GM10266 (cell line): ENCODE measurements at regions not wholly inside any gene's neighbourhood (a gene's known extent, or its start where the extent isn't known, plus 50 kb on each side); places are given as distances from the start of the nearest gene placed in this dataset.
A peak's percentile ranks its signal among the peaks of the same experiment; 100 is the strongest.

Experiments used
- DNase-seq: peaks from one replicate; pipeline ENCODE4 v3.0.0; 2012; ENCODE audit errors: extremely low spot score
- CTCF ChIP-seq: IDR thresholded peaks from 2 replicates; pipeline ENCODE4 v1.5.1; 2012; ENCODE audit warnings: mild to moderate bottlenecking, low read depth; ENCODE audit not compliant: control insufficient read depth, insufficient read depth; ENCODE audit errors: missing control alignments

DNA sequence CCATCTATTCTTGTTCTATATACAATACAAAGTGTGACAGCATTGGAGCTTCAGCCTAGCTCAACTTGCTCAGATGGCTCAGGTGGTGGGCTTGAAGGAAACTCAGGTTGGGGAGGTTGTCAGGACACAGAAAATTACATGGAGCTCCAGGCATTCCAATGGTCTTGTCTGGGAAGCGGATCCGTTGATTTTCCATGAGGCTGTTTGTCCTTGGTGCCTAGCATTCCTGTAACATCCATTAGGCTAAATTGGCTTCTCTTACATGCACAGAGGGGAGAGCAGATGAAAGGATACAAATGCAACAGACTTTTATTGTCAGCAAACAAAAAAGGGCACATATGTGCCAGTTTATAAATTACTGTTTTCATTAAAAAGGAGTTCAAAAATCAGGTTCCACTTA is 75.5 kb upstream of the OTX2 start:
- no peak for TF ChIP-seq CTCF
- DNase-seq = no peak

DNA sequence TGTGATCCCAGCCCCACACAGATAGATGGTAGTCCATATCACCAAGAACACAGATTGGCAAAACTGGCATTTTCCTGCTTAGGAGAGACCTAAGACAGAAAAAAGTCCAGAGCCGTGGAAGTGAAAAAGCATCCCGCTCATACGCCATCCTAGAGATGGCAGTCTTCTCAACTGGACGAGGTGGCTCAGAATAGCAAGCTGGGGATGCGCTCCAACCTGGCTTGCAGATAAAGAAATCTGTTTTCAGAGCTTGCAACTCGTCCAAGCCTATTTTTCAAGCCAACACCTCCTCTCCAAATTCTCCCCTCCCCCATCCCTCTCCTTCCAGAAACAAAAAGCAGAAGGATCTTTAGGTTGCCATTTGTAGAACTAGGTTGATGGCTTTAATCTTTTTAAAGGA is 74.3 kb upstream of the OTX2 start:
- DNase-seq = no peak
- TF ChIP-seq CTCF = no peak

GRCh38 chr14:56881181-56881580 is 70.9 kb upstream of the OTX2 start:
- no peak for DNase-seq
- no peak for TF ChIP-seq CTCF

GRCh38 chr14:56878766-56879165 is 68.5 kb upstream of the OTX2 start:
- no peak for DNase-seq
- TF ChIP-seq CTCF = no peak

GRCh38 chr14:56875104-56875675 is 64.9 kb upstream of the OTX2 start:
- no peak for TF ChIP-seq CTCF

DNA sequence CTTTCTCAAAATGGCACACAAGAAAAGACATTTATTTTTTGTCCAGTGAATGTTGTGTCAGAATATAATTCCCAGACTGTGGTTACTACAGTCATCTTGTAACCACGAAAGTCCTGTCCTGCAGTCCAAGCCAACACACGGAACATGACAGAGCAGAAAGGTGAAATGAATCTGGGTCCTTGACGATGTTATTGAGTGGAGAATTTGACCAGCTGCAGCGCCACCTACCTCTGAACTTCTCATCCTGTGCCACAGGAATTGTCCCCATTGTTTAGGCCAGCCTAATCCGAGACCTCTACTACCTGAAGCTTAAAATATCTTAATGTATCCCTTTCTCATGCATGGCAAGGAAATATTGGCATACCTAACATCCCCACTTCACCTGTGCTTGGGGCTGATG is 64.1 kb upstream of the OTX2 start:
- DNase-seq = no peak
- TF ChIP-seq CTCF = peak; percentile 41

More at GRCh38 chr14:56875104-56875675, 64.9 kb upstream of the OTX2 start:
- no peak for DNase-seq

DNA sequence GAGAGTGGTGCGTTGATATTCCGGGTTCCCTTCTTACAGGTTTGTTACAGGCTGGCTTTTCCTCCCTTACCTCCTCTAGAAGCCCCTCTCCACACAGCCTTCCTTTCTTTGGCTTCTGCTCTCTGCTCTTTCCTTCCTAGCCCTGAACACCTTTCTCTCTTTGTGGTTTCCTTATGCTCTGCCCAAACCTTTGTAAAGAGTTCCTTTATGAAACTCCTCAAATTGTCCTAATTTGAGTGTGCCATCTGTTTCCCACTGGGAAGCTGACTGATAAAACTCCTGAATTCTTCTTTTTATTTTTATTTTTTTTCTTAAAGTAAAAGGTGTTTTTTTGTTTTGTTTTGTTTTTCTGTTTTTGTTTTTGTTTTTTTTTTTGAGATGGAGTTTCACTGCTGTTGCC is 60.1 kb upstream of the OTX2 start:
- no peak for DNase-seq
- TF ChIP-seq CTCF = no peak
